ENCODE measurements at regions not wholly inside any gene's neighbourhood (a gene's known extent, or its start where the extent isn't known, plus 50 kb on each side); places are given as distances from the start of the nearest gene placed in this dataset.

DNA sequence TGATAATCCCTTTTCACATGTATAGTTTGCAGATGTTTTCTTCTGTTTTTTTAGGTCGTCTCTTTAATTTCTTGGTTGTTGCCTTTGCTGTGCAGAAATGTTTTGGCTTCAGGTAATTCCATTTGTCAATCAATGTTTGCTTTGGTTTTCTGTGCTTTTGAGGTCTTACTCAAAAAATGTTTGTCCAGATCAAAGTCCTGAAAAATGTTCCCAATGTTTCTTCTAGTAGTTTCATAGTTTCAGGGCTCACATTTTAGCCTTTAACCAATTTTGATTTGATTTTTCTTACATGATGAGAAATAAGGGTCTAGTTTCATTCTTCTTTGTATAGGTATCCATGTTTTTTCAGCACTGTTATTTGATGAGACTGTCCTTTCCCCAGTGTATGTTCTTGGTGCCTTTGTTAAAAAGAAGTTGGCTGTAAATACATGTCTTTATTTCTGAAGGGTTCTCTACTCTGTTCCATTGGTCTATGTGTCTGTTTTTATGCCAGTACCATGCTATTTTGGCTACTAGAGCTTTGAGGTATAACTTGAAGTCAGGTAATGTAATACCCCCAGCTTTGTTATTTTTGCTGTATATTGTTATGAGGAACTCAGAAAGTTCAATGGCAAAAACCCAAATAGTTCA lies 578.7 kb upstream of the SEL1L start:
- Histone ChIP-seq H3K9ac (ENCODE audit: low read depth, low read length) (no peak overlapping the region), H3K27me3 (ENCODE audit: control insufficient read depth, insufficient read depth, low read length) (no peaks in the 10 kb centered on the region), H3K4me3 (ENCODE audit: low read length) (no peak overlapping the region), H3K4me2 (ENCODE audit: low read length) (no peak overlapping the region), H3K36me3 (ENCODE audit: insufficient read depth, low read length) (no peaks in the 10 kb centered on the region), H3K4me1 (ENCODE audit: control insufficient read depth, insufficient read depth, low read length) (no peaks in the 10 kb centered on the region), H3K9me3 (replicated peaks; ENCODE audit: low read length) (no peaks in the 10 kb centered on the region)

DNA sequence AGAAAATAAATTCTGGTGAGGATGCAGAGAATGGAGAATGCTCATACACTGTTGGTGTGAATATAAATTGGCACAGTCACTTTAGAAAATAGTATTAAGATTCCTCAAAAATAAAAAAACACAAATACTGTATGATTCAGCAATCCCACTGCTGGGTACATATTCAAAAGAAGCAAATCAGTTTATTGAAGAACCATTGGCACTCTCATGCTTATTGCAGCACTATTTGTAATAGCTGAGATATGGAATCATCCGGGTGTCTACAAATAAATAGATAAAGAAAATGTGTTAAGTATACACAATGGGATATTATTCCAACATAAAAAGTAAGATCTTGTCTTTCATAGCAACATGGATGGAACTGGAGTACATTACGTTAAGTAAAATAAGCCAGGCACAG lies 579.4 kb upstream of the SEL1L start:
- no peak overlapping the region for H3K9ac ChIP-seq (ENCODE audit: low read depth, low read length)
- no peaks in the 10 kb centered on the region for H3K9me3 ChIP-seq (replicated peaks; ENCODE audit: low read length)
- H3K36me3 ChIP-seq (ENCODE audit: insufficient read depth, low read length) = no peaks in the 10 kb centered on the region
- H3K4me2 ChIP-seq (ENCODE audit: low read length) = no peak overlapping the region
- H3K27me3 ChIP-seq (ENCODE audit: control insufficient read depth, insufficient read depth, low read length) = no peaks in the 10 kb centered on the region
- no peak overlapping the region for H3K4me3 ChIP-seq (ENCODE audit: low read length)
- H3K4me1 ChIP-seq (ENCODE audit: control insufficient read depth, insufficient read depth, low read length) = no peaks in the 10 kb centered on the region

DNA sequence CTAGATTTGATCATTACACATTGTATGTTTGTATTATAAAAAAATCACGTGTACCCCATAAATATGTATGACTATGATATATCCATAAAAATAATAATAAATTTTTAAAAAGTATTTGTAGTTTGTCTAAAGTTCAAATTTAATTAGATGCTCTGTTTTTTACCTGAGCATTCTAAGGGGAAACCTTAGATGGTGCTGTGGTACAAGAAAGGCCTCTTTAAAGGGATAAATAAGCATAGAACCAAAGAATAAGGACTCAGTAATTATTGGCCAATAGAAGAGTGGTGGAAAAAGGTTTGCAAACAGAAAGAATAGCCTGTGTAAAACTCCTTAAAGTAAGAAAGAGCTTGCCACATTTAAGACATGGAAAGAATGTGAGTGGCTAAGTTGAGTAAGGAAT lies 580.1 kb upstream of the SEL1L start:
- no peak overlapping the region for H3K4me2 ChIP-seq (ENCODE audit: low read length)
- no peaks in the 10 kb centered on the region for H3K27me3 ChIP-seq (ENCODE audit: control insufficient read depth, insufficient read depth, low read length)
- H3K4me1 ChIP-seq (ENCODE audit: control insufficient read depth, insufficient read depth, low read length) = no peaks in the 10 kb centered on the region
- H3K9me3 ChIP-seq (replicated peaks; ENCODE audit: low read length) = no peaks in the 10 kb centered on the region
- H3K9ac ChIP-seq (ENCODE audit: low read depth, low read length) = no peak overlapping the region
- no peaks in the 10 kb centered on the region for H3K36me3 ChIP-seq (ENCODE audit: insufficient read depth, low read length)
- H3K4me3 ChIP-seq (ENCODE audit: low read length) = no peak overlapping the region

DNA sequence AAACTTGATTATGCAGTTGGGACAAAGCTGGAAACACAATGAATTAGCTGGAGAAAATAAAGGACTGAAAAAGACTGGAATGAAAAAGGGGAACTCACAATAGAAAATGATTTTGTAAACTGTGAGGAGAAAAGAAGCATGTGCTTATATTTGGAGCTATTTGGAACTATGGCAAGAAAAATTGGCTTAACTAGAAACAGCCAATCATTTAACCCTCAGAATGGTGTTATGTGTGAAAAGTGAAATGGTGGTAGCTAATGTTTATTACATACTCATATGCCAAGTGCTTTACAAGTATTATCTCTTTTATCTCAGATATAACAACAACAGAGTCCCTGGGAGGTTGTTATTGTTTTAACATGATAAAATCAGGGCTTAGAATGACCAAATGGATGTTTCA lies 583.1 kb upstream of the SEL1L start:
- Histone ChIP-seq H3K9me3 (replicated peaks; ENCODE audit: low read length) (no peaks in the 10 kb centered on the region), H3K9ac (ENCODE audit: low read depth, low read length) (no peak overlapping the region), H3K36me3 (ENCODE audit: insufficient read depth, low read length) (no peaks in the 10 kb centered on the region), H3K4me2 (ENCODE audit: low read length) (no peak overlapping the region), H3K4me1 (ENCODE audit: control insufficient read depth, insufficient read depth, low read length) (no peaks in the 10 kb centered on the region), H3K4me3 (ENCODE audit: low read length) (no peak overlapping the region), H3K27me3 (ENCODE audit: control insufficient read depth, insufficient read depth, low read length) (no peaks in the 10 kb centered on the region)

DNA sequence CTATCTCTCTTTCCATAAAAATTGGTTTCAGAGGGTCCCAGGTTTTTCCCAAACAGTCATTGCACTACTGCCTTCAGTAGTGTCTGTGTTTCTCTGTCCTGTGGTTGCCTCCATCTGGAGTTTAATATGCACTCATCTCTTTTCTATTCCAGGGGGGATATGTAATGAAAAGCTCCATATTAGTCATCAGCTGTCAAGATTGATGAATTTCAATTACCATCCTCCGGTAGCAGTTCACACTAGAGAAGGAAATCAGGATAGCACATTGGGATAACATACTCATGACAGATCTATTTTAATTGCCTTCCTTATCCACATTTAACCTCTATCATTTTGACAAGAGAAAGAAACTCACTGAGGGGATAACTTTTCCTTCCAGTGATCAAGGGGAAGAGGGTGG lies 589.0 kb upstream of the SEL1L start:
- Histone ChIP-seq H3K9me3 (replicated peaks; ENCODE audit: low read length) (peaks cover 9% of the 10 kb centered on the region), H3K4me1 (ENCODE audit: control insufficient read depth, insufficient read depth, low read length) (no peaks in the 10 kb centered on the region), H3K4me3 (ENCODE audit: low read length) (no peak overlapping the region), H3K27me3 (ENCODE audit: control insufficient read depth, insufficient read depth, low read length) (no peaks in the 10 kb centered on the region), H3K36me3 (ENCODE audit: insufficient read depth, low read length) (no peaks in the 10 kb centered on the region), H3K4me2 (ENCODE audit: low read length) (no peak overlapping the region), H3K9ac (ENCODE audit: low read depth, low read length) (no peak overlapping the region)

DNA sequence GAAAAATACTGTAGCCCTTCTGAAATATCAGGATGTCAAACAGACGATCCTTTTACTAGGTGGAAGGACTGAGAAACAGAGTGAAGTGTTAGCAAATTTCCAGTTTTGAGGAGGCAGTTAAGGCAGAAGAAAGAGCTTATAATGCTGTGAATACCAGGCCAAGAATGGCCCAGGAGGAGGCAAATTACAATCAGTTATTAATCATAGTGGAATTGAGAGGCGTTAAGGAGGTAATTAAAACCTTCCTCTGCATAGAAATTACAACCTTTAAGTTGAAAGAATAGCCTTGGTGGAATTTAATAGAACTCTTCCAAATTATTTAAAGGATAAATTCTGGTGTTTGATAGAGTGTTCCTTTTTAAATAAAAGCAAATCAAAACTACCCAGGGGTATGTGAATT lies 590.9 kb upstream of the SEL1L start:
- no peak overlapping the region for H3K4me3 ChIP-seq (ENCODE audit: low read length)

DNA sequence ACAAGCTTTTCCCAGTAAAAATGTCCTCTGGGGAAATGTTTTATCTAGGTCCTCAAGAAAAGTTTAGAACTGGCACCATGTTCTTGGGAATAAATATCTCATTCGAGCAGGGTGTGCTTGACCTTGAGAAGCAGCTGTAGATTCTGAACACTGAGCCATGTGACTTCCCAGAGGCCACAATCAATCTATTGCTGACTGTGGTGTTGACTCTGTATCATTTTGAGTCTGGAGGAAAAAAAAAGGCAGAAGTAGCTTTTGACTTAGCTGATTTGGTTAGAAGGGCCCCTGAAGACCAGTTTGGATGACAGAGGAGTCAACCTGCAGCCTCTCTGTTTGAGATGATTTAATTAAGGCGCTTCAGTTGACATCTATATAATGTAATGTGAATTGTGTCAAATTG lies 592.4 kb upstream of the SEL1L start:
- no peaks in the 10 kb centered on the region for H3K36me3 ChIP-seq (ENCODE audit: insufficient read depth, low read length)
- peaks cover 9% of the 10 kb centered on the region for H3K9me3 ChIP-seq (replicated peaks; ENCODE audit: low read length)
- H3K4me1 ChIP-seq (ENCODE audit: control insufficient read depth, insufficient read depth, low read length) = no peaks in the 10 kb centered on the region
- no peak overlapping the region for H3K4me3 ChIP-seq (ENCODE audit: low read length)
- H3K4me2 ChIP-seq (ENCODE audit: low read length) = no peak overlapping the region
- no peak overlapping the region for H3K9ac ChIP-seq (ENCODE audit: low read depth, low read length)
- no peaks in the 10 kb centered on the region for H3K27me3 ChIP-seq (ENCODE audit: control insufficient read depth, insufficient read depth, low read length)

More for the DNA sequence above, 590.9 kb upstream of the SEL1L start:
- Histone ChIP-seq H3K27me3 (ENCODE audit: control insufficient read depth, insufficient read depth, low read length) (no peaks in the 10 kb centered on the region), H3K4me1 (ENCODE audit: control insufficient read depth, insufficient read depth, low read length) (no peaks in the 10 kb centered on the region), H3K9me3 (replicated peaks; ENCODE audit: low read length) (peaks cover 9% of the 10 kb centered on the region), H3K4me2 (ENCODE audit: low read length) (no peak overlapping the region), H3K9ac (ENCODE audit: low read depth, low read length) (no peak overlapping the region), H3K36me3 (ENCODE audit: insufficient read depth, low read length) (no peaks in the 10 kb centered on the region)

DNA sequence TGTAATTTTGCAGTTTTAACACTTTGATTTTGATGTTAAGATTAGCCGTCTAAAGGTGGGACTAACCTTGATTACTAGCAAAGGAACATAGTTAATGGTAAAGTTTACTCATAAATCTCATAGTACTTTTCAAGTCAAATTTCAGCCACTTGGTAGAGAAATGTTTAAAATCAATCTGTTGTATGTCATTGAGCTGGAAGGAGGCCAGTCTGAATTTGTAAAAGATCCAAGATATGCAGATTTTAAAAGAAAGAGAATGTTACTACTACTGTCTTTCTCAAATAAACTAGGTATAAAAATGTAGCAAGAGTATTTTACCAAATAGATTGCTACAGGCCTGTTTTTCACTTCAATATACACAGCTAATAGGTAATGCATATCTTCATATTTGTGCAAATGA lies 600.8 kb upstream of the SEL1L start:
- Histone ChIP-seq H3K4me3 (ENCODE audit: low read length) (no peak overlapping the region), H3K9me3 (replicated peaks; ENCODE audit: low read length) (peaks cover 3% of the 10 kb centered on the region), H3K4me2 (ENCODE audit: low read length) (no peak overlapping the region), H3K27me3 (ENCODE audit: control insufficient read depth, insufficient read depth, low read length) (no peaks in the 10 kb centered on the region), H3K9ac (ENCODE audit: low read depth, low read length) (no peak overlapping the region), H3K36me3 (ENCODE audit: insufficient read depth, low read length) (no peaks in the 10 kb centered on the region), H3K4me1 (ENCODE audit: control insufficient read depth, insufficient read depth, low read length) (no peaks in the 10 kb centered on the region)

DNA sequence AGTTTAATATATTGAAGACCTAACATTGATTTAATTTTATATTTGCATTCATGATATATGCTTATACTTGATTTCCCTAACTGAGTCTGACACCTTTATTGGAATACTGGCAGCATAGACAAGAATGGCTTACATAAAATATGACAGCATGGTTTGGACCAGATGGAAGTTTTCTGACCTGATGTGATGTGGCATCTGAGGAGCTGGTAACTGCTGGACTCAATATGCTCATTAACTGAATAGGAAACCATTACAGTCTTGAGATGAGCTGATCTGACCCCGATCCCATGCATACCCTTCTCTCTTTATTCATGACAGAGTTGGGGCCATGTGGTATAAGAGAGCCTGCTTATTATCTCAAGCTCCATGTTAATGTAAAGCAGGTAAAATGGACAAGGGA lies 604.8 kb upstream of the SEL1L start:
- Histone ChIP-seq H3K4me3 (ENCODE audit: low read length) (no peak overlapping the region), H3K4me2 (ENCODE audit: low read length) (no peak overlapping the region), H3K4me1 (ENCODE audit: control insufficient read depth, insufficient read depth, low read length) (no peaks in the 10 kb centered on the region), H3K9me3 (replicated peaks; ENCODE audit: low read length) (peaks cover 3% of the 10 kb centered on the region), H3K27me3 (ENCODE audit: control insufficient read depth, insufficient read depth, low read length) (no peaks in the 10 kb centered on the region), H3K36me3 (ENCODE audit: insufficient read depth, low read length) (no peaks in the 10 kb centered on the region), H3K9ac (ENCODE audit: low read depth, low read length) (no peak overlapping the region)

DNA sequence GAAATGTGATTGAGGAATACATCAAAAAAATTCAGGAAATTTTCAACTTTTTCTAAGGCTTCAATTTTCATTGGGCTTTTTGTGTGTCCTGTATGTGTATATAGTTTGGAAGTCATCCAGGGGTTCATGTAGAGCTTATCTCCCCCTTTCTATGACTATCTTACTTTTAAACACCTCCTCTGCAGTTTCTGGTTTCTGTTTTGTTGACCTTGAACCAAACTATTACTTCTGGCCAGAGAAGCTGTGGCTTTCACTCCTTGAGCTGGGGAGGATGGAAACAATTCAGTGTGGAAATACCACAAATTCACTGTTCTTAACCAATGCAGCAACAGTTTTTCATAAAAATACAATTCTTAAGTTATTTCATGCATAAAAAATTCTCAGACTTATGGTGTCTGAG lies 613.2 kb upstream of the SEL1L start:
- no peak overlapping the region for H3K4me3 ChIP-seq (ENCODE audit: low read length)

DNA sequence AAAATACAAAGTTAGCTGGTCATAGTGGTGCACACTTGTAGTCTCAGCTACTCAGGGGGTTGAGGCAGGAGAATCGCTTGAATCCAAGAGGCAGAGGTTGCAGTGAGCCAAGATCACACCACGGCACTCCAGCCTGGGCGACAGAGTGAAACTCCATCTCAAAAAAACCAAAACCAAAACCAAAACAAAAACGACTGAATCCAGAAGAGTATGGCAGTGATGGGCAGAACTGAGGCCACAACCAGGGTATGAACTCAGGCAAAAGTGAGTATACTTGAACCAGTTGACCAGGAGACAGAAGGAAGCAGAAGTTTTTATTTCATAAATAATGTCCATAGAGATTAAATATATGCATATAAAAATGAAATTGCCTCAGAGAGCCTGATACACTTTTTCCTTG lies 620.0 kb upstream of the SEL1L start:
- no peaks in the 10 kb centered on the region for H3K36me3 ChIP-seq (ENCODE audit: insufficient read depth, low read length)
- H3K4me3 ChIP-seq (ENCODE audit: low read length) = no peak overlapping the region
- no peak overlapping the region for H3K9ac ChIP-seq (ENCODE audit: low read depth, low read length)
- no peaks in the 10 kb centered on the region for H3K27me3 ChIP-seq (ENCODE audit: control insufficient read depth, insufficient read depth, low read length)
- no peaks in the 10 kb centered on the region for H3K9me3 ChIP-seq (replicated peaks; ENCODE audit: low read length)
- H3K4me1 ChIP-seq (ENCODE audit: control insufficient read depth, insufficient read depth, low read length) = no peaks in the 10 kb centered on the region
- no peak overlapping the region for H3K4me2 ChIP-seq (ENCODE audit: low read length)

More for the DNA sequence above, 613.2 kb upstream of the SEL1L start:
- Histone ChIP-seq H3K4me1 (ENCODE audit: control insufficient read depth, insufficient read depth, low read length) (no peaks in the 10 kb centered on the region), H3K9me3 (replicated peaks; ENCODE audit: low read length) (no peaks in the 10 kb centered on the region), H3K36me3 (ENCODE audit: insufficient read depth, low read length) (no peaks in the 10 kb centered on the region), H3K27me3 (ENCODE audit: control insufficient read depth, insufficient read depth, low read length) (no peaks in the 10 kb centered on the region), H3K9ac (ENCODE audit: low read depth, low read length) (no peak overlapping the region), H3K4me2 (ENCODE audit: low read length) (no peak overlapping the region)

DNA sequence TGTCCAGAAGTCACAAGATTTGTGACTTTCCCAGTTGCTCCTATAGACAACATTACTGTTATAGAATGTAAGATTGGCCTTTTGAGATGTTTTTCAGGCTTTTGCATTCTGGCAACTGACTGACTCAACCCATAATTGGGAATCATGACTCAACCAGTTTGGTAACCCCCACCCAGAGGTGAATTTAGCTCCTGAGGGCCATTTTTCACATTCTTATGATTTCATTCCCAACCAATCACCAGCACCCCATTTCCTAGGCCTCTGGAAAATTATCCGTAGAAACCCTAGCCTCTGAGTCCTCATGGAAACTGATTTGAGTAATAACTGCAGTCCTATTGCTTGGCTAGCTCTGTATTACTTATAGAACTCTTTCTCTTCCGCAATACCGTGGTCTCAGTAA lies 626.0 kb upstream of the SEL1L start:
- Histone ChIP-seq H3K9ac (ENCODE audit: low read depth, low read length) (no peak overlapping the region), H3K4me3 (ENCODE audit: low read length) (no peak overlapping the region), H3K27me3 (ENCODE audit: control insufficient read depth, insufficient read depth, low read length) (no peaks in the 10 kb centered on the region), H3K4me2 (ENCODE audit: low read length) (no peak overlapping the region), H3K9me3 (replicated peaks; ENCODE audit: low read length) (peaks cover 3% of the 10 kb centered on the region), H3K4me1 (ENCODE audit: control insufficient read depth, insufficient read depth, low read length) (no peaks in the 10 kb centered on the region), H3K36me3 (ENCODE audit: insufficient read depth, low read length) (no peaks in the 10 kb centered on the region)
